ENCODE measurements at regions not wholly inside any gene's neighbourhood (a gene's known extent, or its start where the extent isn't known, plus 50 kb on each side); places are given as distances from the start of the nearest gene placed in this dataset.

DNA sequence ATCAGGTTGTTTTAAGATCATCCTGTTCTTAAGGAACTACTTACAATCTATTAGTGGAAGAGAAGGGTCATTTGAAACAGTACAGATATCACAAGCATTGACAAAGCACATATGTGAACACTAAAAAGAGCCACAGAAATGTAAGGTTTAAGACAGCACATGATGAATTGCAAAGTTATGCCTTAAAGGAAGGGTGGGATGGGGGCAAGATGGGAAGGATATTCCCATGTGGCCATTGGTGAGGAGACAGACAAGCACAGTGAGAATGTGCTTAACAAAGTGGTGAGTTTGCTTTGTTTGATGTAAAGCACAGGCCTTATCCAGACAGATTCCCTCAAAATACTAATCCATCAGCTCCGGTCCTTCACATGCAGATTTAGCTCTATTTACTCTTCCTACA lies 151.6 kb upstream of the IVNS1ABP start:
- no peaks in the 10 kb centered on the region for H3K9me3 ChIP-seq (ENCODE audit: insufficient read depth, low read length, severe bottlenecking)
- no peak overlapping the region for H3K9ac ChIP-seq (ENCODE audit: low read depth, low read length)
- H3K79me2 ChIP-seq (ENCODE audit: insufficient read depth, low read length): no peaks in the 10 kb centered on the region
- DNase-seq: no peak
- H3K4me2 ChIP-seq (ENCODE audit: insufficient read depth, low read length): no peak overlapping the region
- H3K27ac ChIP-seq (ENCODE audit: low read length): no peak overlapping the region
- H4K20me1 ChIP-seq (ENCODE audit: insufficient read depth, low read length): no peaks in the 10 kb centered on the region
- H3K4me3 ChIP-seq (ENCODE audit: low read depth in 1 of 2, low read length in 2 of 2): no peak overlapping the region
- no peak overlapping the region for H2AFZ ChIP-seq (ENCODE audit: low read depth, low read length)
- no peaks in the 10 kb centered on the region for H3K36me3 ChIP-seq (ENCODE audit: insufficient read depth, low read length)
- no peaks in the 10 kb centered on the region for H3K27me3 ChIP-seq (ENCODE audit: insufficient read depth, low read length, poor library complexity)
- TF ChIP-seq, protein P1, sequence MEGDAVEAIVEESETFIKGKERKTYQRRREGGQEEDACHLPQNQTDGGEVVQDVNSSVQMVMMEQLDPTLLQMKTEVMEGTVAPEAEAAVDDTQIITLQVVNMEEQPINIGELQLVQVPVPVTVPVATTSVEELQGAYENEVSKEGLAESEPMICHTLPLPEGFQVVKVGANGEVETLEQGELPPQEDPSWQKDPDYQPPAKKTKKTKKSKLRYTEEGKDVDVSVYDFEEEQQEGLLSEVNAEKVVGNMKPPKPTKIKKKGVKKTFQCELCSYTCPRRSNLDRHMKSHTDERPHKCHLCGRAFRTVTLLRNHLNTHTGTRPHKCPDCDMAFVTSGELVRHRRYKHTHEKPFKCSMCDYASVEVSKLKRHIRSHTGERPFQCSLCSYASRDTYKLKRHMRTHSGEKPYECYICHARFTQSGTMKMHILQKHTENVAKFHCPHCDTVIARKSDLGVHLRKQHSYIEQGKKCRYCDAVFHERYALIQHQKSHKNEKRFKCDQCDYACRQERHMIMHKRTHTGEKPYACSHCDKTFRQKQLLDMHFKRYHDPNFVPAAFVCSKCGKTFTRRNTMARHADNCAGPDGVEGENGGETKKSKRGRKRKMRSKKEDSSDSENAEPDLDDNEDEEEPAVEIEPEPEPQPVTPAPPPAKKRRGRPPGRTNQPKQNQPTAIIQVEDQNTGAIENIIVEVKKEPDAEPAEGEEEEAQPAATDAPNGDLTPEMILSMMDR (IDR thresholded peaks at IDR 0.05; ENCODE audit: borderline replicate concordance, extremely low read depth, low read length, poor library complexity, severe bottlenecking): no peak
- TF ChIP-seq EZH2 (IDR thresholded peaks at IDR 0.05; ENCODE audit: borderline replicate concordance, low read depth, low read length, severe bottlenecking): no peak
- ATAC-seq (ENCODE audit: insufficient read depth, low read depth): no peak
- H3K4me1 ChIP-seq (ENCODE audit: insufficient read depth, low read length): no peaks in the 10 kb centered on the region

DNA sequence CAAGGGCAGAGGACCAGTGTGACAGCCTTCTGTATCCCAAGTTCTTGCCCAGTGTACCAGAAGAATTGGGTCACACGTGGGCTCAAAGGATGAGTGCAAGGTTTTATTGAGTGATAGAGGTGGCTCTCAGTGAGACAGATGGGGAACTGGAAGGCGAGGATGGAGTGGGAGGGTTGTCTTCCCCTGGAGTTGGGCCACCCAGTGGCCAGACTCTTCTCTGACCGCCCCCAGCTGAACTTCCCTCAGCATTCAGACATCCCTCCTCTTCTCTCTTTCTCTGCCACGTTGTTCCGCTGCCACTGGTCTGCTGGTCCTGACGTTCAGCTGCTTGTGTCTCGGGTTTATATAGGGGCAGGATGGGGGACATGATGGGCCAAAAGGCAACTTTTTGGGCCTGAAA lies 150.1 kb upstream of the IVNS1ABP start:
- no peak for TF ChIP-seq EZH2 (IDR thresholded peaks at IDR 0.05; ENCODE audit: borderline replicate concordance, low read depth, low read length, severe bottlenecking)
- TF ChIP-seq, protein P1 (IDR thresholded peaks at IDR 0.05; ENCODE audit: borderline replicate concordance, extremely low read depth, low read length, poor library complexity, severe bottlenecking): no peak
- no peak overlapping the region for H3K4me2 ChIP-seq (ENCODE audit: insufficient read depth, low read length)
- no peak overlapping the region for H3K9ac ChIP-seq (ENCODE audit: low read depth, low read length)
- H3K27ac ChIP-seq (ENCODE audit: low read length): no peak overlapping the region
- no peak overlapping the region for H3K4me3 ChIP-seq (ENCODE audit: low read depth in 1 of 2, low read length in 2 of 2)
- H4K20me1 ChIP-seq (ENCODE audit: insufficient read depth, low read length): no peaks in the 10 kb centered on the region
- no peaks in the 10 kb centered on the region for H3K4me1 ChIP-seq (ENCODE audit: insufficient read depth, low read length)
- no peaks in the 10 kb centered on the region for H3K27me3 ChIP-seq (ENCODE audit: insufficient read depth, low read length, poor library complexity)
- H3K9me3 ChIP-seq (ENCODE audit: insufficient read depth, low read length, severe bottlenecking): no peaks in the 10 kb centered on the region
- no peak overlapping the region for H2AFZ ChIP-seq (ENCODE audit: low read depth, low read length)
- no peaks in the 10 kb centered on the region for H3K79me2 ChIP-seq (ENCODE audit: insufficient read depth, low read length)
- DNase-seq: no peak
- ATAC-seq (ENCODE audit: insufficient read depth, low read depth): no peak
- H3K36me3 ChIP-seq (ENCODE audit: insufficient read depth, low read length): no peaks in the 10 kb centered on the region

DNA sequence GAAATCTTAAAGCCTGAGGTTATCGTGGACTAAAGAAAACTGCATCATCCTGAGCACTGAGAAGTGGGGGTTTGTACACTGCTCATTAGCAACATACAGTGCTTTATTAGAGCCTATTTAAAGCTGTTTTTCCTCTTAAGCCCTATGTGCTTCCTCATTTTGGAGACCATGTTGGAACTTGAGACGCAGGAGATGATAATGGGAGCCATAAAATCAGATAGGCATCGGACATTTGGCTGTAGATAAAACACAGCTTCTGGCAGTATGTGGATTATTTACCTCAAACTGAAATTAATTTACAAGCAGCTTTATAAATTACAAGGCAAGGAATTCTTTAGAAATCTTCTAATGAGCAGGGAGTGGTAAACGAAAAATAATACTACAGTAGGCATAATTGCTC lies 147.7 kb upstream of the IVNS1ABP start:
- H3K4me1 ChIP-seq (ENCODE audit: insufficient read depth, low read length): no peaks in the 10 kb centered on the region
- H3K79me2 ChIP-seq (ENCODE audit: insufficient read depth, low read length): no peaks in the 10 kb centered on the region
- no peak overlapping the region for H3K27ac ChIP-seq (ENCODE audit: low read length)
- no peak for ATAC-seq (ENCODE audit: insufficient read depth, low read depth)
- H2AFZ ChIP-seq (ENCODE audit: low read depth, low read length): no peak overlapping the region
- H4K20me1 ChIP-seq (ENCODE audit: insufficient read depth, low read length): no peaks in the 10 kb centered on the region
- H3K9ac ChIP-seq (ENCODE audit: low read depth, low read length): no peak overlapping the region
- TF ChIP-seq, protein P1 (IDR thresholded peaks at IDR 0.05; ENCODE audit: borderline replicate concordance, extremely low read depth, low read length, poor library complexity, severe bottlenecking): no peak
- no peak for TF ChIP-seq EZH2 (IDR thresholded peaks at IDR 0.05; ENCODE audit: borderline replicate concordance, low read depth, low read length, severe bottlenecking)
- no peaks in the 10 kb centered on the region for H3K36me3 ChIP-seq (ENCODE audit: insufficient read depth, low read length)
- no peak overlapping the region for H3K4me3 ChIP-seq (ENCODE audit: low read depth in 1 of 2, low read length in 2 of 2)
- no peaks in the 10 kb centered on the region for H3K9me3 ChIP-seq (ENCODE audit: insufficient read depth, low read length, severe bottlenecking)
- no peak overlapping the region for H3K4me2 ChIP-seq (ENCODE audit: insufficient read depth, low read length)
- DNase-seq: no peak
- no peaks in the 10 kb centered on the region for H3K27me3 ChIP-seq (ENCODE audit: insufficient read depth, low read length, poor library complexity)

DNA sequence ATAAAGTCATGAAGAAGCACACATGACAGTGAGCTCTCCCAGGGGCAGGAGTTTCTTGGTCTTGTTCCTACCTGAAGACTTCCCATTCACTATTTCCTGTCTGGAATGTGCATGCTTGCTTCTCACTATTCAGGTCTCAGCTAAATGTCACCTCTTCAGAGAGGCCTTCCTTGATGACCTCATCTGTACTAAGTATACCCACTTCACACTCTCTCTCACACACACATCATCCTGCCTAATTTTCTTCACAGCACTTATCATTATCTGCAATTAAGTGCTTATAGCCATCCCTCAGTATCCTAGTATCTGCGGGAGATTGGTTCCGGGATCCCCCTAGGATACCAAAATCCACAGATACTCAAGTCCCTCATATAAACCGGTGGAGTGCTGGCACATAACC lies 146.4 kb upstream of the IVNS1ABP start:
- H3K79me2 ChIP-seq (ENCODE audit: insufficient read depth, low read length): no peaks in the 10 kb centered on the region
- no peak for ATAC-seq (ENCODE audit: insufficient read depth, low read depth)
- no peaks in the 10 kb centered on the region for H3K27me3 ChIP-seq (ENCODE audit: insufficient read depth, low read length, poor library complexity)
- no peaks in the 10 kb centered on the region for H3K4me1 ChIP-seq (ENCODE audit: insufficient read depth, low read length)
- H3K27ac ChIP-seq (ENCODE audit: low read length): no peak overlapping the region
- no peak overlapping the region for H3K4me2 ChIP-seq (ENCODE audit: insufficient read depth, low read length)
- no peaks in the 10 kb centered on the region for H3K36me3 ChIP-seq (ENCODE audit: insufficient read depth, low read length)
- no peak for TF ChIP-seq EZH2 (IDR thresholded peaks at IDR 0.05; ENCODE audit: borderline replicate concordance, low read depth, low read length, severe bottlenecking)
- TF ChIP-seq, protein P1 (IDR thresholded peaks at IDR 0.05; ENCODE audit: borderline replicate concordance, extremely low read depth, low read length, poor library complexity, severe bottlenecking): no peak
- no peak overlapping the region for H2AFZ ChIP-seq (ENCODE audit: low read depth, low read length)
- H3K9me3 ChIP-seq (ENCODE audit: insufficient read depth, low read length, severe bottlenecking): no peaks in the 10 kb centered on the region
- H3K9ac ChIP-seq (ENCODE audit: low read depth, low read length): no peak overlapping the region
- no peak overlapping the region for H3K4me3 ChIP-seq (ENCODE audit: low read depth in 1 of 2, low read length in 2 of 2)
- no peak for DNase-seq
- no peaks in the 10 kb centered on the region for H4K20me1 ChIP-seq (ENCODE audit: insufficient read depth, low read length)
